GM19455 (cell line): ENCODE measurements at regions not wholly inside any gene's neighbourhood (a gene's known extent, or its start where the extent isn't known, plus 50 kb on each side); places are given as distances from the start of the nearest gene placed in this dataset.

Source experiments
- ATAC-seq: cut with Tn5 transposase; IDR thresholded peaks from one replicate; pipeline ENCODE4 v1.9.1; 2021; ENCODE audit not compliant: unreplicated experiment

DNA sequence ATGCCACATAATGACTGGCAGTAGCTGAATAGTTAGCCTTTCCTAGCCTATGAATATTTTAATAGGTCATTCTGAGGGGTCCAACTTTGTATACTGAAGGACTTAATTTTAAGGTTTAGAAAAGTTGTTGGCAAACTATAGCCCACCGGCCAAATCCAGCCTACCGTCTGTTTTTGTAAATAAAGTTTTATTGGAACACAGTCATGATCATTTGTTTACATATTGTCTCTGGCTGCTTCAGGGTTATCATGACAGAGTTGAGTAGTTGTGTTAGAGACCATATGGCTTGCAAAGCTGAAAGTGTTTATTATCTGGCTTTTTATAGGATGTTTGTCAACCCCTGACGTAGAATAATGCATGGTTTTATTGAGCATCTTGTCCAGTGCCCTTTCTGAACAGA lies 73.4 kb downstream of the NTMT2 start:
- no peak for ATAC-seq

DNA sequence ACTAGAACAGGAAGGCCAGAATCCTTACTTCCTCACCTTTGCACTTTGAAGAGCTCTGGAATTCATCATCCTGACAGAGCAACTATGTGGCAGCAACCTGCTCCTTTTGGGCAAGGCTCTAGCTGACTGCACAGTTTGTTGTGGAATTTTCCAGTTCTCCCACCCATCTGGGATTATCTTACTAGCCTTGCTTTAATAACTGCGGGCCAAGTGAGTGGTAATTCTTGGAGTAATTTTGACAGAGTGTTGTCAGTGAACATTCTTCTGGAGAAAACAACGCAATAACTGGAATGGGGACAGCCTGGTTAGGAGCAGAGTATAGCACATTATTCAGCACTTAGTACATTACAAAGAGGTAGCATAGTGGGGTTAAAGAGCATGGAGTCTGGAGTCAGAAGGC lies 75.3 kb downstream of the NTMT2 start:
- ATAC-seq: no peak

GRCh38 chr1:170221495-170221894 lies 75.7 kb downstream of the NTMT2 start:
- ATAC-seq: no peak

DNA sequence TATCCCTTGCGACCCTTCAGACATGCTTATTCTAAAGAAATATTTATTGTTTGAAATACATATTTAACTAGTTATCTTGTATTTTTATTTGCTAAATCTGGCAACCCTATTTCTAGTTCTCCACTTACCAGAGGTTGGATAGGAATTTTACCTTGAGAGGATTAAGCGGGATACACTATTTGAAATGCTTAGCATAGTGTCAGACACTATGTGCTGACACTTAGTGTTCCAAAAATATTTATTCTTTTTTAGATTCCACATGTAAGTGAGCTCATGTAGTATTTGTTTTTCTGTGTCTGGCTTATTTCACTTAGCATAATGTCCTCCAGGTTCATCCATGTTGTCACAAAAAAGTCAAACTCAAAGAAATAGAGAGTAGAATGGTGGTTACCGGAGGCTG lies 78.7 kb downstream of the NTMT2 start:
- ATAC-seq: no peak

- ATAC-seq: no peak
Observed at GRCh38 chr1:170225781-170226530, 80.2 kb downstream of the NTMT2 start.

DNA sequence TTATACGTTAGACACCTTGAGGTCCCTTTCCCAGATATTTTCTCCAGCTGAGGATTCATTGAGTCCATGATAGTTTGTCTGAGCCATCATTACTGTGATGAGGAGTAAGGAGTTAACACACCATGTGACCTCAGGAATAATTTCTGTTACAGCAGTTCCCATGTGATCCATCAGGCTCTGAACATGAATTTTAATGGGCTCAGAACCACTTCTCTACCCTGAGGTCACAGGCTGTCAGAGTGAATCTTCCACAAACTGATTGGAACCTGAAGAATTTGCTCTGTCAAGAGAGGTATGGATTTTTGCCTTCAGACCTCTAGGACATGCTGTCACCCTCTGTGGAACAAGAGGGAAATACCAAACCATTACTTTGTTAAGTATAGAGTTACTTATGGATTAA lies 81.0 kb downstream of the NTMT2 start:
- ATAC-seq: no peak

GRCh38 chr1:170230323-170230722 lies 84.6 kb downstream of the NTMT2 start:
- ATAC-seq: no peak

GRCh38 chr1:170231662-170232061 lies 85.9 kb downstream of the NTMT2 start:
- ATAC-seq: no peak

- ATAC-seq: no peak
Observed at GRCh38 chr1:170238704-170239391, 93.1 kb downstream of the NTMT2 start.

- no peak for ATAC-seq
Observed at GRCh38 chr1:170239445-170239844, 93.7 kb downstream of the NTMT2 start.

DNA sequence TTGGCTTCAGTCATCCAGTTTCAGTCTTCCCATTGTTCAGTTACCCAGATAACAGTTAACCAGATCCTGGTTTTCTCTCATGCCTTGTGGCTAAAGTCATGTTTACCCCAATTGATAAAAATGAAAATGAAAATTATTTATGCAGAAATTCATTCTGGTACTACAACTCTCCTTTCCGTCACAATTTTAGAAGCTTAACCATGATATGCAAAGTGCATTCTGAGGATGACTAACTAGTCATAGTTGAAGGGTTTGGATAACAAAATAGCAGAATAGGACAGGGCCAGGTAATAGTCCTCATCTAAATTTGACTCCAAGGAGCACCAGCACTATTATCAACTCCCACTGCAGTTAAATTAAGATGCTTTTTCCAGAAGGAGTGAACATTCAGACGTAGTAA lies 94.7 kb downstream of the NTMT2 start:
- ATAC-seq: peak; percentile 100

DNA sequence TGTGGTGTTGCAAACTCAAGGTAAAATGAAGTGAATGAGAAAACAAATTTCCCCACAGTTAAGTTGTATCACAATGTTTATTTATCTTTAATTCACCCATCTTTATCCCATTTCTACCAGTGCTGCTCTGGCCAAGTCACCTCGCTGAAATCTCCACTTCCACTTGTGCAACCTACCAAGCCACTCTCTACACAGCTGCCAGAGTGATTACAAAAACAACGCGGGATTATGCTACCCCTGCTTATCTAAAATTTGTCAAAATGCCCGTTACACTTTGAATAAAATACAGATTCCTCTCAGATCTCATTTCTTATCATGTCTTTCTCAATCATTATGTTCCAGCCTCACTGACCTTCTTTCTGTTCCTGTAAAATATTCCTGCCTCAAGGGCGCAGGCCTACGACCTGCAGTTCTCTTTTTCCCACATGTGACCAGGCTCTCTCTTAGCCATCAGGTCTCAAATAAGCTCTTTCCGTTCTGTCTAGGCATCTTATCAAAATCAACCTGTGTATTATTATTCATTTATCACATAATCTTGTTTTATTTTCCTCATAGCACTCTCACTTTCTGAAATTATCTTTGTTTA lies 95.6 kb downstream of the NTMT2 start:
- ATAC-seq: no peak

- ATAC-seq: peak; percentile 73
Observed at GRCh38 chr1:170247751-170248521, 102.2 kb downstream of the NTMT2 start.

DNA sequence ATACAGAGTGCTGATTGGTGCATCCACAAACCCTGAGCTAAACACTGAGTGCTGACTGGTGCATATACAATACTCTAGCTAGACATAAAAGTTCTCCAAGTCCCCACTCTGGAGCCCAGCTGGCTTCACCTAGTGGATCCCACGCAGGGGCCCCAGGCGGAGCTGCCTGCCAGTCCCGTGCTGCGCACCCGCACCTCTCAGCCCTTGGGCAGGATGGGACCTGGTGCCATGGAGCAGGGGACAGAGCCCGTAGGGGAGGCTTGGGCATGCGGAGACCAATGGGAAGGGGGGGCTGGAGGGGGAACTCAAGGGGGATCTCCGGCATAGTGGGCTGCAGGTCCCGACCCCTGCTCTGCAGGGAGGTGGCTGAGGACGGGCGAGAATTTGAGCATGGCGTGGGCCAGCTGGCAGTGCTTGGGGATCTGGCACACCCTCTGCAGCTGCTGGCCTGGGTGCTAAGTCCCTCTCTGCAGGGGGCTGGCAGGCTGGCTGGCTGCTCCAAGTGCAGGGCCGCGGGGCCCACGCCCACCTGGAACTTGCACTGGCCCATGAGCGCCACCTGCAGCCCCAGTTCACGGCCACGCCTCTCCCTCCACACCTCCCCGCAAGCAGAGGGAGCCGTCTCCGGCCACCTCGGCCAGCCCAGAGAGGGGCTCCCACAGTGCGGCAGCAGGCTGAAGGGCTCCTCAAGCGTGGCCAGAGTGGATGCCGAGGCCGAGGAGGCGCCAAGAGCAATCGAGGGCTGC lies 104.9 kb downstream of the NTMT2 start:
- ATAC-seq: no peak

- no peak for ATAC-seq
Observed at GRCh38 chr1:170252851-170253579, 107.3 kb downstream of the NTMT2 start.

GRCh38 chr1:170254371-170254770 lies 108.6 kb downstream of the NTMT2 start:
- no peak for ATAC-seq

- ATAC-seq: no peak
Observed at GRCh38 chr1:170261669-170262068, 115.9 kb downstream of the NTMT2 start.

DNA sequence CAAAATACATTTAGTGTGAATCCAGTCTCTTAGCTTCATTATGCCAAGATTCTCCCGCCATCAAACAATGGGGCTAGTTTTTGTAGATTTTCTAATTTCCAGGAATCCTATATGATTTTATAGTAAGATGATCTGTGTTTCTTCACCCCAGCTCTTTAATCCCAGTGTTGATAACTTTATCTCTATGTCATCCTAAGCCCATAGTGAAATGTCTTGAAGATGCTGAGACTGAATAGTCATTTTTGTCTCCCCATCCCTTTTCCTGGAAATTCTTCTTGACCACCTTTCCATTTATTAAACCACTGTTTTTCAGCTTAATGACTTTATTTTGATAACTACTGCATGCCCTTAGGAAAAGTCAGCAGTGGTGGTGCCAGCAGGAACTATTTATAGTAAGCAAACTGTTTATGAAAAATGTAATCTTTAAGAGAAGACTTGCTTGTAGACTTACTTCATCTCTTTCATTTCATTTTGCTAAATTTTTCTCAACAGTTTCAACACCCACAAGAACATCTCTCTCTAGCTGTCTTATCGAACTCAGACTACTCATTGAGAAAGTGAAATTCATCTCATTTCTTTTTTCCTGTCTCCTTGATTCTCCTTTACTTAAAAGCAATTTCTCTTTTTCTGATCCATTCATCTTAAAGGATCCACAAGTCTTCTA lies 116.6 kb downstream of the NTMT2 start:
- no peak for ATAC-seq

DNA sequence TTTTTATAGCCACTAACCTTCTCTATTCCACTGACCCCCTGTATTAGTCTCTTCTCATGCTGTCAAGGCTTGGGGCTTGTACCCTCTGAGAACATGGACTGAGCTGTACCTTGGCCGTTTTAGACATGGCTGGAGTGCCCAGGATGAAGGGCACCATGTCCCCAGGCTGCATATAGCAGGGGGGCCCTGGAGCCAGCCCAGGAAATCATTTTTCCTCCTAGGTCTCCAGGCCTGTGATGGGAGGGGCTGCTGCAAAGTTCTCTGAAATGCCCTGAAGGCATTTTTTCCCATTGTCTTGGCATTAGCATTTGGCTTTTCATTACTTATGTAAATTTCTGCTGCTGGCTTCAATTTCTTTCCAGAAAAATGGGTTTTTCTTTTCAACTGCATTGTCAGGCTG lies 119.5 kb downstream of the NTMT2 start:
- no peak for ATAC-seq

DNA sequence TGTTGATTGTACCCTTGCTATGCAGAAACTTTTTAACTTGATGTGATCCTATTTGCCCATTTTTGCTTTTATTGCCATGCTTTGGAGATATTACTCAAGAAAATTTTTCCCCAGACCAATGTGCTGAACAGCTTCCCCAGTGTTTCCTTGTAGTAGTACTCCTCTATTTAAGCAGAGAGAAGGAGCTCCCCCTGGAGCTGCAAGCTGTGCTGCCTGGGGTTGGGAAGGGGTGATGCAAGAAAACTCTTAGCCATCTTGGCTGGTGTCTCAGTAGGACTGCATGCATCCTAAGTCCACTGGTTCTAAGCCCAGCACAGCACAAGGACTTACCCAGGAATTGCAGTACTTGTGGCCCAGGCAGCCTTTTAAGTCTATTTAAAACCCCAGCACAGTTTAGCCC lies 121.6 kb downstream of the NTMT2 start:
- ATAC-seq: no peak
